DMS53 treated with DMSO at 0.1 percent for 48 hours (cell line): ENCODE measurements at regions not wholly inside any gene's neighbourhood (a gene's known extent, or its start where the extent isn't known, plus 50 kb on each side); places are given as distances from the start of the nearest gene placed in this dataset.

Experiments used
- DNase-seq: peaks from one replicate; lab custom pipeline; 2025; ENCODE audit not compliant: unreplicated experiment; lab: John Stamatoyannopoulos, UW

- no peak for DNase-seq
Observed at GRCh38 chr3:177554895-177555759, 357.8 kb upstream of the TBL1XR1 start.

DNA sequence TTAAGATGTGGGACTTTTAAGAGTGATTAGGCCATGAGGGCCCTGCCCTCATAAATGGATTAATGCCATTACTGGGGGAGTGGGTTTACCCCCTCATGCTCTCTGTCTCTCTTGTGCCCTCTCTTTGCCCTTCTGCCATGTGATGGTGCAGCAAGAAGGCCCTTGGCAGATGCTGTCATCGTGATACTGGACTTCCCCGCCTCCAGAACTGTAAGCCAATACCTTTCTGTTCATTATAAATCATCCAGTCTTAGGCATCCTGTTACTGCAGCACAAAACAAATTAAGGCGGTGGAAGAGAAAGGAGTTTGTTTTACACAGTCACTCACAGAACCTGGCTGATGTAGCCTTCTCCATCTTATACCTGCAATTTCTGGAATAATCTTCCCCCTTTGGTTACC lies 360.3 kb upstream of the TBL1XR1 start:
- DNase-seq = no peak

GRCh38 chr3:177561365-177561764 lies 364.1 kb upstream of the TBL1XR1 start:
- no peak for DNase-seq

DNA sequence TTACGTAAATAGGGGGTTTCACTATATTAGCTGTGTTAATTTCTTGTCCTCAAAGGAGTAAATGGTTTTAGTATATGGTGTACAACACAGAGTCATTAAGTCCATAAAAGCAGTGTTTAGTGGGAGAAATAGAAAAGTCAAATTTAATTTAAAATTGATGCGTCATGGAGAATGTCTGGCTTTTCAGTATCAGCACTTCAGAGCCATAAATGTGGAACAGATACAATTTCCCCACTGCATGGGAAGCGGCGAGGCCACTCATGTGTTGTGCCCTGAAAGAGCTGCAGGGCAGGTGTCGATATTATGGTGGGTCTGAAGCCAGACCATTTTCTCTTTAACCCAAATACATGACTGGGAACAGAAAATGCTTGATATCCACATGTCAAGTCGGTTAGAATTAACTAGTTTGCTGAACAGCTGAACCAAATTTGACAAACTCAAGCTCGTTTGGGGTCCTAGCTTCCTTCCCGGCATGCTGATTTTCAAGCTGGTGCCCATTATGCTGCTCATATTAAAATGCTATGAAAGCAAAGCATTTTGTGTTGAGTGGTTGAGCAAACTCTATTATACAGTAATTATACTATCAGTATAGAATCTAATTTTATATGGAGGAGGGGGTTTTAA lies 364.6 kb upstream of the TBL1XR1 start:
- DNase-seq = no peak

DNA sequence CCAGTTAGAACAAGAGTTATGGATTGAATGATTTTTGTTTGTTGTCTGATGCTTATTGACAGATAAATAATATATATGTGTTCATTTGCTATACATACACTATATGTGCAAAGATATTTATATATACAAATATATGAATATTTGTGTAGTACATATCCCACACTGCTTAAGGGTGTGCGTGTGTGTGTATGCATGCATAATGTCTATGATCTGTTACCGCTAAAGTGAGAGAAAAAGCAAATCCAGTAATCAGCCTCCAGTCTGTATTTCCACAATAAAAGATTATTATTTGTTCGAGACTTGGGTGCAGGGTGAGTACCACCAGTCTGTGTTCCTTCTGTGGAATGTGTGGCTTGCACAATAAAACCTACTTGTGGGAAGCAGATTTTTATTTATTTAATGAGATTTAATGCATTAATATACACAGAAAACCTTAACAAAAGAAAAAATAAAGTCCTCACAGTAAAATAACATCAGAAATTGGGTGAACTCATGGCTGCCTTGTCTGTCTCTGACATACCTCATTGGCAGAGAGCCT lies 366.0 kb upstream of the TBL1XR1 start:
- no peak for DNase-seq

DNA sequence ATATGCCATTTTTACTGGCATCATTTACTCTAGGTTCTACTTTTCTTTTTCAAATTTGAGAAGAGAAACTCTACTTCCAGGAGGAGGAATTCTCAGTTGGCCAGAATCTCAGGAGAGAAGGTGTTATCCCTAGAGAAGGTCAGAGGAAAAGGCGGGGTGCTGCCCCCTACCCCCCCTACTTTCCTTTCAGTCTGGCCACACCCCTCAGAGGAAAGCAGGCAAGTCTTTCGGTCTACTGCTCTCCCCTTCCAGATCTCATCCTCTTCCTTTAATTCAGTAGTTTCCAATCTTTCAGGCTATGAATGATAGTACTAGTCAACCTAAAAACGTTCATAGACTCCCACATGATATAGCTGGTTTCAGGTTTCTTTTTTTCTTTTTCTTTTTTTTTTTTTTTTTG lies 366.5 kb upstream of the TBL1XR1 start:
- DNase-seq = no peak

- DNase-seq = no peak
Observed at GRCh38 chr3:177565981-177566380, 368.7 kb upstream of the TBL1XR1 start.

DNA sequence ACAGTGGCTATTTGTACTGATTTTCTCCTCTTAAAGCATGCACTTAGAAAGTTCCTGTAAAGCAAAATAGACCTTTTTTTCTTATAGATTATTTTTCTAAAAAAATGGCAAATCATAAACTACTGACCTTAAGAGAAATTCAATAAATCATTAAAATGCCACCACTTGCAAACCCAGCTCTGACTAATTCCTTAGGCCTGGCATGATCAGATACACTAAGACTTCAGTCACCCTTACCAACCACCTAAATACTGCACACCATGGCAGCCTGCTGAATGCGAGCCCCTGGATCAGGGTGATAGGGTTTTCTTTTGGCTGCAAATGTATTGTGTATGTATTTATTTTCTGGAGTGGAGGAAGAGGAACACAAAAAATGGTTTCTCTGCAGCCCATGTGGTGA lies 370.6 kb upstream of the TBL1XR1 start:
- DNase-seq = no peak

- no peak for DNase-seq
Observed at GRCh38 chr3:177569193-177569592, 371.9 kb upstream of the TBL1XR1 start.

GRCh38 chr3:177569875-177570657 lies 372.8 kb upstream of the TBL1XR1 start:
- no peak for DNase-seq

GRCh38 chr3:177571271-177571943 lies 374.1 kb upstream of the TBL1XR1 start:
- DNase-seq = no peak

DNA sequence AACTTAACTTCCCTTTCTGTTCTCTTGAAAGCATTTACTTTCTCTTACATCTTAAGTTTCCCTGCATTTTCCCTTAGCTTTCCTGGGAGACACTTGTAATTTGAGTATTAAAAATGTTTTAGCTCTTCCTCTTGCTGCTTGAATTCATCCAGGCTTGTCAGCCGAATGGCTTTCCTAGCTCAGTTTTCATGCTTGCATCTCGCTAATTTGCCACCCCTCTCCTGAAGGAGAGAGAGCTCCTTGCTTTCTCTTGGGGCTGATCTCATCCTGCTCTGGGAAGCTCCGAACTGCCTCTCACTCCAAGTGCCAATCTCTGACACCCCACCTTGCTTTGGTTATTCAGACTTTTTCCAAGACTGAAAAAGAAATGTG lies 374.6 kb upstream of the TBL1XR1 start:
- no peak for DNase-seq

GRCh38 chr3:177574222-177574856 lies 377.1 kb upstream of the TBL1XR1 start:
- DNase-seq = peak; percentile 80

GRCh38 chr3:177576746-177577145 lies 379.5 kb upstream of the TBL1XR1 start:
- no peak for DNase-seq

GRCh38 chr3:177578488-177578887 lies 381.2 kb upstream of the TBL1XR1 start:
- no peak for DNase-seq

GRCh38 chr3:177579419-177579818 lies 382.1 kb upstream of the TBL1XR1 start:
- no peak for DNase-seq

- DNase-seq = no peak
Observed at GRCh38 chr3:177580437-177580836, 383.2 kb upstream of the TBL1XR1 start.

GRCh38 chr3:177585271-177585670 lies 388.0 kb upstream of the TBL1XR1 start:
- DNase-seq = no peak

DNA sequence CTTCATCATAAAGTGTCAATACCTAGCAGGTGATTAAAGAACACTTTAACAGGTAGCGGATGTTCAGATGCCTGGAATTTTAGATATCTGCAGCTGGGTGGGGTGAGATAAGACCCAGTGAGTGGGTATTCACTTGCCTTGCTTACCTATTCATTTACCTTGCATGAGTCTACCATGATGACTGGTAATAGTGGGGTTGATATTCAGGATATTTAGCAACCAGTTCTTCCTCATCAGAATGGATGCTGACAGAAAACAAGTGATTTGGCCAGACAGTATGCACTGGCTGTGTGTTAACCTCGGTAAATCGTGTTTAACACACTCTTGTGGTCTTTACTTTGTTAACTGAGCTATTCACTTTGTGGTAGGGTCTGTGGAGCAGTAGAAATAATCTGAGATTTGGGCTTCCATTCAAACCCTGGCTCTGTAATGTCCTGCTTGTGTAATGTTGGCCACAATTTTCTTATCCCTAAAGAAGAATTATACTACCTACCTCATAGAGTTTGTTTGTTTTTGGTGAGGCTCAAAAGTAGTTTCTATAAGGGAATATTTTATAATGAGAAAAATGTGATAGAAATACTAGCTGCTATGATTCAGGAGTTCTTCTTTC lies 391.9 kb upstream of the TBL1XR1 start:
- no peak for DNase-seq

- DNase-seq = peak; percentile 76
Observed at GRCh38 chr3:177589911-177590381, 392.7 kb upstream of the TBL1XR1 start.
